Ishikawa (cell line): ENCODE measurements at regions not wholly inside any gene's neighbourhood (a gene's known extent, or its start where the extent isn't known, plus 50 kb on each side); places are given as distances from the start of the nearest gene placed in this dataset.

Experiments
- CEBPB ChIP-seq: IDR thresholded peaks from 2 replicates; pipeline ENCODE4 v1.6.1; 2012
- CREB1 ChIP-seq: IDR thresholded peaks from 2 replicates; pipeline ENCODE4 v1.6.1; 2012; ENCODE audit warnings: low read depth
- EGR1 ChIP-seq: IDR thresholded peaks from 2 replicates; pipeline ENCODE4 v1.6.1; 2012
- EP300 ChIP-seq: IDR thresholded peaks from 2 replicates; pipeline ENCODE4 v1.6.1; 2012; ENCODE audit warnings: borderline replicate concordance
- FOXM1 ChIP-seq: IDR thresholded peaks from 2 replicates; pipeline ENCODE4 v1.6.1; 2012; ENCODE audit warnings: low read depth, borderline replicate concordance
- MAX ChIP-seq: IDR thresholded peaks from 2 replicates; pipeline ENCODE4 v1.6.1; 2012
- NFIC ChIP-seq: IDR thresholded peaks from 2 replicates; pipeline ENCODE4 v1.6.1; 2012
- RAD21 ChIP-seq: IDR thresholded peaks from 2 replicates; pipeline ENCODE4 v1.6.1; 2012; ENCODE audit warnings: low read depth
- REST ChIP-seq: IDR thresholded peaks from 2 replicates; pipeline ENCODE4 v1.6.1; 2012; ENCODE audit warnings: low read depth, mild to moderate bottlenecking
- TAF1 ChIP-seq: IDR thresholded peaks from 2 replicates; pipeline ENCODE4 v1.6.1; 2012; ENCODE audit warnings: low read depth, mild to moderate bottlenecking
- TEAD4 ChIP-seq: IDR thresholded peaks from 2 replicates; pipeline ENCODE4 v1.6.1; 2012
- YY1 ChIP-seq: IDR thresholded peaks from 2 replicates; pipeline ENCODE4 v1.6.1; 2012; ENCODE audit warnings: low read depth
- TF ChIP-seq, protein P1 (sequence below): IDR thresholded peaks from 2 replicates; pipeline ENCODE4 v1.6.1; 2012

GRCh38 chr22:48589901-48590300 is 1237.8 kb downstream of the BRD1 start:
- TF ChIP-seq EGR1 (no peak), MAX (no peak), YY1 (no peak), REST (no peak), NFIC (no peak), EP300 (no peak), FOXM1 (no peak), TAF1 (no peak), TEAD4 (no peak), RAD21 (no peak), CEBPB (no peak), CREB1 (no peak)
- TF ChIP-seq, protein P1, sequence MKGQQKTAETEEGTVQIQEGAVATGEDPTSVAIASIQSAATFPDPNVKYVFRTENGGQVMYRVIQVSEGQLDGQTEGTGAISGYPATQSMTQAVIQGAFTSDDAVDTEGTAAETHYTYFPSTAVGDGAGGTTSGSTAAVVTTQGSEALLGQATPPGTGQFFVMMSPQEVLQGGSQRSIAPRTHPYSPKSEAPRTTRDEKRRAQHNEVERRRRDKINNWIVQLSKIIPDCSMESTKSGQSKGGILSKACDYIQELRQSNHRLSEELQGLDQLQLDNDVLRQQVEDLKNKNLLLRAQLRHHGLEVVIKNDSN: no peak
